ENCODE measurements at regions not wholly inside any gene's neighbourhood (a gene's known extent, or its start where the extent isn't known, plus 50 kb on each side); places are given as distances from the start of the nearest gene placed in this dataset.

DNA sequence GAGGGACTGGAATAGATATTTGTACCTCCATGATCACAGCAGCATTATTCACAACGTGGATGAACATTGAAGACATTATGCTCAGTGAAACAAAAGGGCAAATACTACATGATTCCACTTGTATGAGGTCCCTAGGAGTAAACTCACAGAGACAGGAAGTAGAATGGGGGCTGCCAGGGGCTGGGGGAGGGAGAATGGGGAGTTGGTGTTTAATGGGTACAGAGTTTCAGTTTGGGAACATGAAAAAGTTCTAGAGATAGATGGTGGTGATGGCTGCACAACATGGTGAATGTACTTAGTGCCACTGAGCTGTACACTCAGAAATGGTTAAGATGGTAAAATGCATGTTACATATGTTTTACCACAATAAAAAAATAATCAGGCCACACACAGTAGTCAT is 164.3 kb upstream of the RREB1 start:
- Histone ChIP-seq H3K9ac (ENCODE audit: extremely low read depth, low read length, poor library complexity, severe bottlenecking) (no peak overlapping the region), H3K4me3 (ENCODE audit: low read length) (no peak overlapping the region), H3K9me3 (ENCODE audit: control insufficient read depth, low read length) (no peaks in the 10 kb centered on the region), H3K36me3 (ENCODE audit: control insufficient read depth, insufficient read depth, low read length) (no peaks in the 10 kb centered on the region), H3K4me1 (ENCODE audit: control insufficient read depth, insufficient read depth, low read length) (no peaks in the 10 kb centered on the region), H3K27ac (ENCODE audit: low read depth, low read length) (no peak overlapping the region), H3K27me3 (ENCODE audit: control insufficient read depth, insufficient read depth, low read length, poor library complexity, severe bottlenecking) (no peaks in the 10 kb centered on the region)
- DNase-seq = no peak
- Mint-ChIP-seq H3K27ac (no peak overlapping the region), H3K27me3 (ENCODE audit: insufficient read depth) (no peaks in the 10 kb centered on the region), H3K9me3 (no peaks in the 10 kb centered on the region), H3K4me3 (no peak overlapping the region), H3K4me1 (peaks cover 7% of the 10 kb centered on the region), H3K36me3 (ENCODE audit: low read depth) (no peaks in the 10 kb centered on the region)
- WGBS, 2 experiments (ENCODE audit: insufficient coverage in 1 of 2, insufficient read length in 1 of 2) = 83% methylated on average over 1 of the region's 1 CpG
- no peak for TF ChIP-seq CTCF (conservative IDR thresholded peaks at IDR 0.05)

DNA sequence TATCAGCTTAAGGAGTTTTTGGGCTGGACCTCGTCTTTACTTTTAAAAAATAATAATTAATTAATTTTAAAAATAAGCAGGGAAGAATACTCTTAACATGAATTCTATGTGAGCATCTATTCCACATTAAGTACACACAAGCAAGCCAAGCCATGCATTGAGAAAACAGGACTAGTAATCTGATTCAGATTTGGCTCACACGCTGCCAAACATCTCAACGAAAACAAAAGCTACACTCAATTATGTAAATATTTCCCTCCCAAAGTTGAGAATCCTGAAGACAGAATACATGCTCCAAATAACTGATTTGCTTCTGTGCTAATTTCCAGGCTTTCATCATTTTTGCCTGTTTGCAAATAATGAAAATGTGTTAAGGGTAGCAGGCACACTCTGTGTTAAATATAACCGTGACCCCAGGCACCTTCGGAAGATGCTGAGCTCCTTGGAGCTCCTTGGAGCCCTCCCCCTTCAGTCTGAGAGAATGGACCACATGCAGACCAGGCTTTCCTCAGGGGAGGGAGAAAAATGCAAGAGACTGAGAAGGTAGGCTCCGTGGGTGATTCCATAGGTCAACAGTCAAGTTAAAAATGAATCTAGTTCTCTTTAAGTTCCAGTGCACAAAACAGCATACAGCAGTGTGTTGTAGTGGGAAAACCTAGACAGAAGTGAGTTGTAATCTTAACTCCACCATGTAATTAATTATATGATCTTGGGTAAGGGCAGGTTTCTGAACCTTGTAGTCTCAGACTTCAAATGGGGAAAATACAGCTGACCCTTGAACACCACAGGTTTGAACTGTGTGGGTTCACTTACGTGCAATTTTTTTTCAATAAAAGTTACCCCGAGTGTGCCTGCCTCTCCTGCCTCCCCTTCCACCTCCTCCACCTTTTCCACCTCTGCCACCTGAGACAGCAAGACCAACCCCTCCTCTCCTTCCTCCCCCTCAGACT is 161.3 kb upstream of the RREB1 start:
- Mint-ChIP-seq H3K4me1 (peaks cover 7% of the 10 kb centered on the region), H3K36me3 (ENCODE audit: low read depth) (no peaks in the 10 kb centered on the region), H3K9me3 (peaks cover 11% of the 10 kb centered on the region), H3K27me3 (ENCODE audit: insufficient read depth) (peaks cover 2% of the 10 kb centered on the region), H3K4me3 (no peak overlapping the region), H3K27ac (no peak overlapping the region)
- no peaks in the 10 kb centered on the region for H3K4me1 ChIP-seq (ENCODE audit: control insufficient read depth, insufficient read depth, low read length)
- no peak for TF ChIP-seq CTCF (conservative IDR thresholded peaks at IDR 0.05)
- H3K9me3 ChIP-seq (ENCODE audit: control insufficient read depth, low read length) = peaks cover 13% of the 10 kb centered on the region
- WGBS, 2 experiments (ENCODE audit: insufficient coverage in 1 of 2, insufficient read length in 1 of 2) = 61 to 67% methylated on average over 4 to 7 of the region's 8 CpGs
- DNase-seq = no peak
- no peak overlapping the region for H3K4me3 ChIP-seq (ENCODE audit: low read length)
- no peak overlapping the region for H3K9ac ChIP-seq (ENCODE audit: extremely low read depth, low read length, poor library complexity, severe bottlenecking)
- no peak overlapping the region for H3K27ac ChIP-seq (ENCODE audit: low read depth, low read length)
- H3K27me3 ChIP-seq (ENCODE audit: control insufficient read depth, insufficient read depth, low read length, poor library complexity, severe bottlenecking) = no peaks in the 10 kb centered on the region
- no peaks in the 10 kb centered on the region for H3K36me3 ChIP-seq (ENCODE audit: control insufficient read depth, insufficient read depth, low read length)

DNA sequence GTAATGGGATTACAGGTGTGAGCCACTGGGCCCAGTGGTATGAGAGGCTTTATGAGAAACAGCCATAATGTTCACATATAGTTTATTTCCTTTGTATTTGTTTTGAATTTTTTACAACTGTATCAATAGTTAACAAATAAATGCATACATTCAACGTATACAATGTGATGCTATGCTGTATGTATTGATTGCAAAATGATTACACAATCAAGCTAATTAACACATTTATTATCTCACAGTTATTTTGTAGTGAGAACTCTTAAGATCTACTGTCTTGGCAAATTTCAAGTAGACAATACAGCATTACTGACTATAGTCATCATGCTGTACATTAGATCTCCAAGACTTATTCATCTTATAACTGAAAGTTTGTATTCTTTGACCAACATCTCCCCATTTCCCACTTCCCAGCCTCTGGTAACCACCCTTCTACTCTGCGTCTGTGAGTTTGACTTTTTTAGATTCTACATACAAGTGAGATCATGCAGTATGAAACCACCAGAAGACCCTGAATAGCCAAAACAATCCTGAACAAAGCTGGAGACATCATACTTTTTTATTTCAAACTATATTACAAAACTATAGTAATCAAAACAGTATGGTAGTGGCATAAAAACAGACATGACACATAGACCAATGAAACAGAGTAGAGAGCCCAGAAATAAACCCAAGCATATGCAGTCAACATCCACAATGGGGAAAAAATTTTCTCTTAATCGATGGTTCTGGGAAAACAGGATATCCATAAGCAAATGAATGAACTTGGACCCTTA is 157.2 kb upstream of the RREB1 start:
- no peak overlapping the region for H3K4me3 Mint-ChIP-seq
- H3K9me3 Mint-ChIP-seq = peaks cover 26% of the 10 kb centered on the region
- no peaks in the 10 kb centered on the region for H3K27me3 ChIP-seq (ENCODE audit: control insufficient read depth, insufficient read depth, low read length, poor library complexity, severe bottlenecking)
- H3K9ac ChIP-seq (ENCODE audit: extremely low read depth, low read length, poor library complexity, severe bottlenecking) = no peak overlapping the region
- no peaks in the 10 kb centered on the region for H3K4me1 ChIP-seq (ENCODE audit: control insufficient read depth, insufficient read depth, low read length)
- peaks cover 19% of the 10 kb centered on the region for H3K9me3 ChIP-seq (ENCODE audit: control insufficient read depth, low read length)
- no peak overlapping the region for H3K27ac Mint-ChIP-seq
- no peak for TF ChIP-seq CTCF (conservative IDR thresholded peaks at IDR 0.05)
- WGBS, 2 experiments (ENCODE audit: insufficient coverage in 1 of 2, insufficient read length in 1 of 2) = 45 to 50% methylated on average over 2 of the region's 3 CpGs
- H3K4me1 Mint-ChIP-seq = peaks cover 7% of the 10 kb centered on the region
- peaks cover 5% of the 10 kb centered on the region for H3K27me3 Mint-ChIP-seq (ENCODE audit: insufficient read depth)
- H3K36me3 Mint-ChIP-seq (ENCODE audit: low read depth) = no peaks in the 10 kb centered on the region
- DNase-seq = no peak
- H3K27ac ChIP-seq (ENCODE audit: low read depth, low read length) = no peak overlapping the region
- no peaks in the 10 kb centered on the region for H3K36me3 ChIP-seq (ENCODE audit: control insufficient read depth, insufficient read depth, low read length)
- no peak overlapping the region for H3K4me3 ChIP-seq (ENCODE audit: low read length)
